Liver (tissue), 8 donors: ENCODE measurements at regions not wholly inside any gene's neighbourhood (a gene's known extent, or its start where the extent isn't known, plus 50 kb on each side); places are given as distances from the start of the nearest gene placed in this dataset.

Source experiments
- DNase-seq: peaks from one replicate; pipeline ENCODE4 v3.0.0-alpha.2; 2017; ENCODE audit warnings: low spot score
- H3K27ac ChIP-seq, 2 donors: one replicate each; pipeline ENCODE4 v1.7.0; 2013; ENCODE audit warnings: inconsistent platforms in 2 of 2, low read length in 2 of 2, control low read depth in 1 of 2, low read depth in 1 of 2, mild to moderate bottlenecking in 1 of 2
- H3K27me3 ChIP-seq, 4 donors: one replicate each; pipeline versions ENCODE4 v1.6.1 to v1.7.0; 2013; ENCODE audit warnings: low read length in 3 of 4, inconsistent platforms in 1 of 4, mild to moderate bottlenecking in 1 of 4, moderate library complexity in 1 of 4; ENCODE audit not compliant: control insufficient read depth in 4 of 4, insufficient read depth in 4 of 4
- H3K36me3 ChIP-seq, 4 donors: one replicate each; pipeline versions ENCODE4 v1.6.1 to v1.7.0; 2013; ENCODE audit warnings: low read length in 3 of 4, mild to moderate bottlenecking in 3 of 4, low read depth in 1 of 4, moderate library complexity in 1 of 4; ENCODE audit not compliant: control insufficient read depth in 4 of 4, insufficient read depth in 3 of 4
- H3K4me1 ChIP-seq, 4 donors: one replicate each; pipeline versions ENCODE4 v1.6.1 to v1.7.0; 2013; ENCODE audit warnings: low read length in 3 of 4, mild to moderate bottlenecking in 3 of 4, moderate library complexity in 1 of 4; ENCODE audit not compliant: control insufficient read depth in 4 of 4, insufficient read depth in 4 of 4
- H3K4me3 ChIP-seq, 3 donors: one replicate each; pipeline versions ENCODE4 v1.6.1 to v1.7.0; 2013; ENCODE audit warnings: low read length in 3 of 3, control low read depth in 1 of 3, low read depth in 1 of 3, mild to moderate bottlenecking in 1 of 3
- H3K9ac ChIP-seq, 2 donors: one replicate each; pipeline ENCODE4 v1.7.0; 2013; ENCODE audit warnings: low read length in 2 of 2, mild to moderate bottlenecking in 2 of 2, moderate library complexity in 2 of 2, control low read depth in 1 of 2, low read depth in 1 of 2
- H3K9me3 ChIP-seq, 4 donors: one replicate each; pipeline versions ENCODE4 v1.6.1 to v1.7.0; 2013; ENCODE audit warnings: low read length in 3 of 4; ENCODE audit not compliant: control insufficient read depth in 4 of 4
- ATF3 ChIP-seq: IDR thresholded peaks from 2 replicates; pipeline ENCODE4 v1.6.1; 2016; ENCODE audit warnings: antibody characterized with exemption
- CTCF ChIP-seq: fragments of 150-350 bp; IDR thresholded peaks from 2 replicates; pipeline ENCODE4 v1.5.1; 2017; ENCODE audit warnings: improper control_type of control experiment, low read depth, low read length; ENCODE audit not compliant: missing input control
- EGR1 ChIP-seq, 2 donors: IDR thresholded peaks; 2 replicates each; pipeline ENCODE4 v1.6.1; 2016 to 2018; ENCODE audit warnings: antibody characterized with exemption in 2 of 2, low read depth in 2 of 2
- FOXA1 ChIP-seq: IDR thresholded peaks from 2 replicates; pipeline ENCODE4 v1.6.1; 2016; ENCODE audit warnings: antibody characterized with exemption
- FOXA2 ChIP-seq: IDR thresholded peaks from 2 replicates; pipeline ENCODE4 v1.6.1; 2016; ENCODE audit warnings: antibody characterized with exemption
- GABPA ChIP-seq, 2 donors: IDR thresholded peaks in 1 of 2; conservative IDR thresholded peaks in 1 of 2; 2 replicates each; pipeline ENCODE4 v1.6.1; 2016; ENCODE audit warnings: antibody characterized with exemption in 2 of 2, mild to moderate bottlenecking in 1 of 2, moderate library complexity in 1 of 2
- HNF4A ChIP-seq, 2 donors: conservative IDR thresholded peaks; 2 replicates each; pipeline ENCODE4 v1.6.1; 2016; ENCODE audit warnings: antibody characterized with exemption in 2 of 2, mild to moderate bottlenecking in 2 of 2
- HNF4G ChIP-seq: IDR thresholded peaks from 2 replicates; pipeline ENCODE4 v1.6.1; 2016; ENCODE audit warnings: antibody characterized with exemption
- JUND ChIP-seq, 2 donors: IDR thresholded peaks; 2 replicates each; pipeline ENCODE4 v1.6.1; 2016; ENCODE audit warnings: antibody characterized with exemption in 2 of 2
- MAX ChIP-seq: IDR thresholded peaks from 2 replicates; pipeline ENCODE4 v1.6.1; 2016; ENCODE audit warnings: antibody characterized with exemption
- NR2F2 ChIP-seq: IDR thresholded peaks from 2 replicates; pipeline ENCODE4 v1.6.1; 2016; ENCODE audit warnings: antibody characterized with exemption
- RAD21 ChIP-seq, 2 donors: IDR thresholded peaks; 2 replicates each; pipeline ENCODE4 v1.6.1; 2016; ENCODE audit warnings: antibody characterized with exemption in 2 of 2, mild to moderate bottlenecking in 2 of 2
- REST ChIP-seq: IDR thresholded peaks from 2 replicates; pipeline ENCODE4 v1.6.1; 2016; ENCODE audit warnings: antibody characterized with exemption, mild to moderate bottlenecking
- RXRA ChIP-seq, 2 donors: IDR thresholded peaks; 2 replicates each; pipeline ENCODE4 v1.6.1; 2017 to 2018; ENCODE audit warnings: antibody characterized with exemption in 2 of 2, mild to moderate bottlenecking in 1 of 2
- SP1 ChIP-seq: IDR thresholded peaks from 2 replicates; pipeline ENCODE4 v1.6.1; 2018; ENCODE audit warnings: antibody characterized with exemption, mild to moderate bottlenecking
- TAF1 ChIP-seq: conservative IDR thresholded peaks from 2 replicates; pipeline ENCODE4 v1.6.1; 2016; ENCODE audit warnings: antibody characterized with exemption, mild to moderate bottlenecking
- YY1 ChIP-seq: IDR thresholded peaks from 2 replicates; pipeline ENCODE4 v1.6.1; 2016; ENCODE audit warnings: antibody characterized with exemption, mild to moderate bottlenecking
- ZBTB33 ChIP-seq: IDR thresholded peaks from 2 replicates; pipeline ENCODE4 v1.6.1; 2016; ENCODE audit warnings: antibody characterized with exemption
- WGBS: extraction: QIAGEN DNeasy Blood & Tissue Kit; methylation state at CpG from one replicate; pipeline ENCODE4 v1.1.7; 2013; 5-methylcytosine and 5-hydroxymethylcytosine counted together
- donor health status: healthy.
- donor health status: healthy.
- donor health status: healthy.
- donor health status: healthy.
- donor health status: healthy.

GRCh38 chr10:111234914-111235302 is 158.1 kb downstream of the ADRA2A start (continued):
- no peak for TF ChIP-seq EGR1 (IDR thresholded peaks at IDR 0.05; ENCODE audit: low read depth in 2 of 2)

- H3K4me3 ChIP-seq = no peak overlapping the region
- no peak overlapping the region for H3K27ac ChIP-seq
- no peak overlapping the region for H3K9ac ChIP-seq
- H3K36me3 ChIP-seq = no peaks in the 10 kb centered on the region
- WGBS = 79% methylated on average over 1 of the region's 1 CpG
- H3K4me1 ChIP-seq = no peaks in the 10 kb centered on the region
- H3K9me3 ChIP-seq = no peaks in the 10 kb centered on the region
- no peak for DNase-seq
- no peaks in the 10 kb centered on the region for H3K27me3 ChIP-seq
- TF ChIP-seq NR2F2 (no peak), MAX (no peak)
These were observed 163.5 kb downstream of the ADRA2A start for GRCh38 chr10:111240348-111240747.

GRCh38 chr10:111243126-111243525 is 166.3 kb downstream of the ADRA2A start:
- no peak for DNase-seq
- Histone ChIP-seq H3K27me3 (peaks cover 0 to 2% (median 0%) of the 10 kb centered on the region in 4 donors), H3K4me3 (no peak overlapping the region), H3K4me1 (no peaks in the 10 kb centered on the region), H3K9ac (no peak overlapping the region), H3K9me3 (no peaks in the 10 kb centered on the region), H3K36me3 (no peaks in the 10 kb centered on the region), H3K27ac (no peak overlapping the region)
- no peak for TF ChIP-seq FOXA2
- TF ChIP-seq RAD21 (IDR thresholded peaks at IDR 0.05) = no peak
- TF ChIP-seq ZBTB33 = no peak
- no peak for TF ChIP-seq EGR1 (IDR thresholded peaks at IDR 0.05; ENCODE audit: low read depth in 2 of 2)
- TF ChIP-seq TAF1 = no peak
- no peak for TF ChIP-seq RXRA (IDR thresholded peaks at IDR 0.05)
- no peak for TF ChIP-seq CTCF
- TF ChIP-seq FOXA1 = no peak
- no peak for TF ChIP-seq SP1
- no peak for TF ChIP-seq NR2F2
- TF ChIP-seq HNF4G = no peak
- no peak for TF ChIP-seq YY1
- no peak for TF ChIP-seq REST
- TF ChIP-seq ATF3 = no peak
- no peak for TF ChIP-seq HNF4A (conservative IDR thresholded peaks at IDR 0.05)
- TF ChIP-seq GABPA (IDR thresholded peaks at IDR 0.05 in 1 of 2, conservative IDR thresholded peaks at IDR 0.05 in 1 of 2) = no peak
- TF ChIP-seq JUND (IDR thresholded peaks at IDR 0.05) = no peak
- no peak for TF ChIP-seq MAX
- 44% methylated on average over 3 of the region's 3 CpGs for WGBS
